ENCODE measurements at regions not wholly inside any gene's neighbourhood (a gene's known extent, or its start where the extent isn't known, plus 50 kb on each side); places are given as distances from the start of the nearest gene placed in this dataset.

- no peak for TF ChIP-seq POLR2A (IDR thresholded peaks at IDR 0.05)
- no peak for TF ChIP-seq CTCF (IDR thresholded peaks at IDR 0.05)
- TF ChIP-seq EP300 (IDR thresholded peaks at IDR 0.05): no peak
Measured at GRCh38 chr14:58912287-58912686, 274.5 kb downstream of the DACT1 start.
